Fibroblast of lung (primary cell): ENCODE measurements at regions not wholly inside any gene's neighbourhood (a gene's known extent, or its start where the extent isn't known, plus 50 kb on each side); places are given as distances from the start of the nearest gene placed in this dataset.

Experiments used
- DNase-seq, 2 donors: peaks; one replicate each; pipeline versions ENCODE4 v3.0.0 to v3.0.0-alpha.2; 2010; ENCODE audit warnings: low read depth in 2 of 2
- H2AFZ ChIP-seq: 2 replicates; pipeline ENCODE4 v1.5.1; 2012; ENCODE audit warnings: low read length, control low read depth, inconsistent platforms
- H3K27ac ChIP-seq: 2 replicates; pipeline ENCODE4 v1.5.1; 2011; ENCODE audit warnings: low read length, control low read depth; ENCODE audit not compliant: insufficient read depth
- H3K27me3 ChIP-seq: 2 replicates; pipeline ENCODE4 v1.5.1; 2011; ENCODE audit warnings: mild to moderate bottlenecking, low read length; ENCODE audit not compliant: control insufficient read depth, insufficient read depth
- H3K36me3 ChIP-seq: 2 replicates; pipeline ENCODE4 v1.5.1; 2011; ENCODE audit warnings: low read length; ENCODE audit not compliant: control insufficient read depth, insufficient read depth
- H3K4me1 ChIP-seq: 2 replicates; pipeline ENCODE4 v1.5.1; 2011; ENCODE audit warnings: low read length; ENCODE audit not compliant: control insufficient read depth, insufficient read depth; ENCODE audit errors: extremely low read depth
- H3K4me2 ChIP-seq: 2 replicates; pipeline ENCODE4 v1.5.1; 2011; ENCODE audit warnings: low read length, control low read depth; ENCODE audit not compliant: insufficient read depth; ENCODE audit errors: extremely low read depth
- H3K4me3 ChIP-seq, 4 experiments: fragments of 200-600 bp in 1 of 4; sonication (generic) in 1 of 4; replicated peaks in 1 of 4; 2 replicates each; pipeline ENCODE4 v1.5.1; 2011 to 2016; ENCODE audit warnings: low read length in 4 of 4, low read depth in 3 of 4, mild to moderate bottlenecking in 3 of 4, control low read depth in 2 of 4, inconsistent platforms in 1 of 4, mixed read lengths in 1 of 4; ENCODE audit not compliant: insufficient read depth in 1 of 4; ENCODE audit errors: control extremely low read depth in 1 of 4
- H3K79me2 ChIP-seq: 2 replicates; pipeline ENCODE4 v1.5.1; 2012; ENCODE audit warnings: mild to moderate bottlenecking, low read length, inconsistent platforms; ENCODE audit not compliant: control insufficient read depth, insufficient read depth
- H3K9ac ChIP-seq: 2 replicates; pipeline ENCODE4 v1.5.1; 2011; ENCODE audit warnings: mild to moderate bottlenecking, low read length, control low read depth; ENCODE audit not compliant: insufficient read depth
- H3K9me3 ChIP-seq: 2 replicates; pipeline ENCODE4 v1.5.1; 2012; ENCODE audit warnings: low read depth, low read length; ENCODE audit not compliant: control insufficient read depth, insufficient read depth
- H4K20me1 ChIP-seq: 2 replicates; pipeline ENCODE4 v1.5.1; 2011; ENCODE audit warnings: low read length; ENCODE audit not compliant: control insufficient read depth, insufficient read depth; ENCODE audit errors: extremely low read depth
- EZH2 ChIP-seq: IDR thresholded peaks from 2 replicates; pipeline ENCODE4 v1.5.1; 2012; ENCODE audit warnings: low read length, control low read depth, mild to moderate bottlenecking; ENCODE audit errors: missing control alignments
- TF ChIP-seq, protein P1 (sequence below), 2 donors: IDR thresholded peaks in 1 of 2; conservative IDR thresholded peaks in 1 of 2; 1 replicate in 1 of 2; 2 replicates in 1 of 2; pipeline ENCODE4 v1.5.1; 2011 to 2012; ENCODE audit warnings: low read length in 2 of 2, control low read depth in 1 of 2, inconsistent platforms in 1 of 2, low read depth in 1 of 2, mild to moderate bottlenecking in 1 of 2

DNA sequence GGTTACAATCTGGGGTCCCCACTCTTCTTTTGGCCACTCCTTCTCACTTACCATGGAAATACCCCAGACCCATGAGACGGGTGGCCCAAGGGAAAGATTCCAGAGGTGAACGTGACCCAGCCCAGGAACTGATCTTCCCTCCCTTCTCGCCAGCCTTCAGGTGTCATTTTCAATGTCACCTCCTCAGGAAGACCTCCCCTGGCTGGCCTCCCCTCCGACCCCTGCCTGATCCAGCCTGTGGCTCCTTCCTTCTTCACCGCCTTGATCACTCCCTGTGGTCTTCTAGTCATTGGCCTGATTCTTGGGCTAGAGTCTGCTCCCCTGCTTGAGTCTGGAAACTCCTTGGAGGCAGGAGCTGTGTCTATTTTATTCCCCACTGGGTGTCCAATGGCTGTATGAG lies 146.1 kb downstream of the SMAD6 start:
- Histone ChIP-seq H3K27ac (no peak overlapping the region), H3K79me2 (peaks cover 10% of the 10 kb centered on the region), H3K4me1 (peaks cover 13% of the 10 kb centered on the region), H3K27me3 (no peaks in the 10 kb centered on the region), H3K4me3 (no peak overlapping the region), H3K9me3 (no peaks in the 10 kb centered on the region), H4K20me1 (no peaks in the 10 kb centered on the region), H2AFZ (no peak overlapping the region), H3K4me2 (no peak overlapping the region), H3K36me3 (no peaks in the 10 kb centered on the region), H3K9ac (no peak overlapping the region)
- no peak for DNase-seq
- no peak for TF ChIP-seq EZH2
- TF ChIP-seq, protein P1, sequence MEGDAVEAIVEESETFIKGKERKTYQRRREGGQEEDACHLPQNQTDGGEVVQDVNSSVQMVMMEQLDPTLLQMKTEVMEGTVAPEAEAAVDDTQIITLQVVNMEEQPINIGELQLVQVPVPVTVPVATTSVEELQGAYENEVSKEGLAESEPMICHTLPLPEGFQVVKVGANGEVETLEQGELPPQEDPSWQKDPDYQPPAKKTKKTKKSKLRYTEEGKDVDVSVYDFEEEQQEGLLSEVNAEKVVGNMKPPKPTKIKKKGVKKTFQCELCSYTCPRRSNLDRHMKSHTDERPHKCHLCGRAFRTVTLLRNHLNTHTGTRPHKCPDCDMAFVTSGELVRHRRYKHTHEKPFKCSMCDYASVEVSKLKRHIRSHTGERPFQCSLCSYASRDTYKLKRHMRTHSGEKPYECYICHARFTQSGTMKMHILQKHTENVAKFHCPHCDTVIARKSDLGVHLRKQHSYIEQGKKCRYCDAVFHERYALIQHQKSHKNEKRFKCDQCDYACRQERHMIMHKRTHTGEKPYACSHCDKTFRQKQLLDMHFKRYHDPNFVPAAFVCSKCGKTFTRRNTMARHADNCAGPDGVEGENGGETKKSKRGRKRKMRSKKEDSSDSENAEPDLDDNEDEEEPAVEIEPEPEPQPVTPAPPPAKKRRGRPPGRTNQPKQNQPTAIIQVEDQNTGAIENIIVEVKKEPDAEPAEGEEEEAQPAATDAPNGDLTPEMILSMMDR (conservative IDR thresholded peaks at IDR 0.05 in 1 of 2, IDR thresholded peaks at IDR 0.05 in 1 of 2; ENCODE audit: low read depth in 1 of 2, low read length in 2 of 2) = no peak

DNA sequence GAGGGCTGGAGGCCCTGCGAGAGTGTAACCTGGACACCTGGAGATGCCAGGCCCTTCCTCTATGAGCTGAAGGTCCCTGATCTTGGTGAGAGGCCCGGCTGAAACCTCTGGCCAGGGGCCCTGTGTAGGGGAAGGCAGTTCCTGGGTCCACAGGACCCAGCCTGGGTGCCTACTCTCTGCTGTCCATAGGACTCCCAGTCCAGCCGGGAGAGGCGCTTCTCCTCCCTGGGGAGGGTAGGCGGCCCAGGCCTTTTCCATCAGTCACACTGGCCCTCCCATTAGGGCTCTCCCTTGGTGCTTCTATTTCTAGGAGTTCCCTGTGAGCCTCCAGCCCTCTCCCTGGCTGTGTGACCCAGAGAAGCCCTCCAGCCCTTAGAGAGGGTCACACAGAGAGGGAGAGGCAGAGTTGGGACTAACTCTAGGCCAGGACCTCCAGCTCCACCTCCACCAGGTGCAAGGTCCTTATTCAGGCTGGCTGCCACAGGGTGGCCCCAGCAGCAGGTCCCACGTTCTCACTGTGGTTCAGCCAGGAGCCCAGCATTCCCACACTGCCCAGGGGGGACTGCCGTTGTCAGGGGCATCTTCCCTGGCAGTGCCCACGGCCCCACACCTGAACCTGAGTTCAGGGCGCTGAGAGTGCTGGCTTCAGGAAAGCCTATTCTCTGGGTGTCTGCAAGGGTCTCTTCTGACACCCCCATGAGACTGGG lies 146.8 kb downstream of the SMAD6 start:
- Histone ChIP-seq H3K4me1 (peaks cover 7% of the 10 kb centered on the region), H3K27me3 (no peaks in the 10 kb centered on the region), H2AFZ (no peak overlapping the region), H4K20me1 (no peaks in the 10 kb centered on the region), H3K27ac (no peak overlapping the region), H3K4me2 (no peak overlapping the region), H3K4me3 (no peak overlapping the region), H3K36me3 (no peaks in the 10 kb centered on the region), H3K9me3 (no peaks in the 10 kb centered on the region), H3K79me2 (peaks cover 4% of the 10 kb centered on the region), H3K9ac (no peak overlapping the region)
- TF ChIP-seq, protein P1 (conservative IDR thresholded peaks at IDR 0.05 in 1 of 2, IDR thresholded peaks at IDR 0.05 in 1 of 2; ENCODE audit: low read depth in 1 of 2, low read length in 2 of 2) = no peak
- no peak for TF ChIP-seq EZH2
- DNase-seq = no peak

DNA sequence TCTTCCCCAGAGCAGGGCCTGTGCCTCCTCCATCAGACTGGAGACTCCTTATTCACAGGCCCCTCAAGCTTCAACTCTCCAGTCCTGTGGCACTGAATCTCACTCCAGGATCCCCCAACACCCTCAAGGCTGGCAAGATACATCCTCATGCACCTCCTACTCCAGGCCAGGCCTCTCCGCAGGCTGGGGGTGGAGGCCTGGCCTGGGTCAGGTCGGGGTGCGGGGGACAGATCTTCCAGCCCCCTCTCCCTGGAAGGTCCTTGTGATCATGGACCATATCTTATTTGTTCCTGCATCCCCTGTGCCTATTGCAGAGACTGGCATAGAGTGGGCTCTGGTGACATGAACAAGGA lies 147.3 kb downstream of the SMAD6 start:
- no peak for DNase-seq
- Histone ChIP-seq H3K27me3 (no peaks in the 10 kb centered on the region), H3K36me3 (no peaks in the 10 kb centered on the region), H2AFZ (no peak overlapping the region), H3K4me3 (no peak overlapping the region), H3K79me2 (peaks cover 2% of the 10 kb centered on the region), H3K4me1 (peaks cover 7% of the 10 kb centered on the region), H3K27ac (no peak overlapping the region), H3K9ac (no peak overlapping the region), H3K9me3 (no peaks in the 10 kb centered on the region), H3K4me2 (no peak overlapping the region), H4K20me1 (no peaks in the 10 kb centered on the region)
- no peak for TF ChIP-seq EZH2
- TF ChIP-seq, protein P1 (conservative IDR thresholded peaks at IDR 0.05 in 1 of 2, IDR thresholded peaks at IDR 0.05 in 1 of 2; ENCODE audit: low read depth in 1 of 2, low read length in 2 of 2) = no peak
